Activated T-cell treated with anti-CD3 and anti-CD28 coated beads, Interleukin-2, amount 50 U/mL, for 72 hours (primary cell): ENCODE measurements at regions not wholly inside any gene's neighbourhood (a gene's known extent, or its start where the extent isn't known, plus 50 kb on each side); places are given as distances from the start of the nearest gene placed in this dataset.
"Not testable (repeated sequence)": the region's sequence is repeated elsewhere in the genome, so short reads cannot be mapped to it uniquely, and the experiment has no call there.

Source experiments
- ATAC-seq, 2 donors: fragments of 150-1000 bp; cut with Tn5 transposase; replicated peaks in 1 of 2; 2 replicates each; pipeline ENCODE4 v1.10.0; 2021; ENCODE audit warnings: moderate library complexity in 2 of 2, mild to moderate bottlenecking in 1 of 2
- DNase-seq, 2 donors: peaks; one replicate each; pipeline ENCODE4 v3.0.0; 2021 to 2022; ENCODE audit warnings: mixed read lengths in 1 of 2
- H3K27ac Mint-ChIP-seq: one replicate; pipeline ENCODE4 v1.8.0; 2022; ENCODE audit warnings: mild to moderate bottlenecking, moderate library complexity, mixed read lengths
- H3K27me3 Mint-ChIP-seq: one replicate; pipeline ENCODE4 v1.8.0; 2022; ENCODE audit warnings: low read depth, mixed read lengths
- H3K36me3 Mint-ChIP-seq, 2 donors: one replicate each; pipeline ENCODE4 v1.8.0; 2022; ENCODE audit warnings: mixed read lengths in 2 of 2, mild to moderate bottlenecking in 1 of 2; ENCODE audit not compliant: insufficient read depth in 2 of 2
- H3K4me1 Mint-ChIP-seq: one replicate; pipeline ENCODE4 v1.8.0; 2022; ENCODE audit warnings: low read depth, mixed read lengths
- H3K4me3 Mint-ChIP-seq, 2 donors: one replicate each; pipeline ENCODE4 v1.8.0; 2022; ENCODE audit warnings: mild to moderate bottlenecking in 2 of 2, mixed read lengths in 2 of 2, moderate library complexity in 2 of 2
- H3K9me3 Mint-ChIP-seq, 2 donors: one replicate each; pipeline ENCODE4 v1.8.0; 2022; ENCODE audit warnings: mixed read lengths in 2 of 2

DNA sequence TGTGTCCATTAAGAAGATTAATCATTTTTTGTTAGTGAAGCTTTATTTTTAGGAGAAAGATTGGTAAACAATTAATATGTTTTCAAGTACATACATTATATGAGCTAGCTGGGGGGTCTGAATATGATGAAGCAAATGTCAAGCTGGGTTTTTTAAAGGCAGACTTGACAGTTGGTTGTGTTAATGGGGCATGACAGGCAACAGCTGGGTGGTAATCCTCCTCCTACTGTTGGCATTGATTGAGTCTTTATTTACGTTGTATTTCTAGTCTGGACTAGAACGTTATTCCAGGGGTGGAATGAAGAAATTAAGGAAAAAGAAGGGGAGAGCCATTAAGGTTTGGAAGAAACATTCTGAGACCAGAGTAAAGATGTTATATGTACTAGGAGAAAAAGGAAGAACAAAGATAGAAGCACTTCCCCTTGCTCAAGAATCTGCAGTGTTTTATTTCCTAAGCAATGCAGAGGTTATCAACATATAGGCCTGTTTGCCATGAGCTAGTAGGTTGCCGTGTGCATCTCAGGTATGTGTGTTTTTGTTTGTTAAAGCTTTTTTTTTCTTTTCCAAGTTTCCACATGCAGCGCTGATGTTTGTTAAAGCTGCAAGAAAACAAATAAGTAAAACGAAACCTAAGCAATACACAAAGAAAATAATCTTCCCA, 95.4 kb upstream of the SEC22B start:
- ATAC-seq, H3K4me3 Mint-ChIP-seq, H3K27ac Mint-ChIP-seq, H3K27me3 Mint-ChIP-seq, H3K36me3 Mint-ChIP-seq, DNase-seq, H3K4me1 Mint-ChIP-seq, H3K9me3 Mint-ChIP-seq: not testable (repeated sequence)

DNA sequence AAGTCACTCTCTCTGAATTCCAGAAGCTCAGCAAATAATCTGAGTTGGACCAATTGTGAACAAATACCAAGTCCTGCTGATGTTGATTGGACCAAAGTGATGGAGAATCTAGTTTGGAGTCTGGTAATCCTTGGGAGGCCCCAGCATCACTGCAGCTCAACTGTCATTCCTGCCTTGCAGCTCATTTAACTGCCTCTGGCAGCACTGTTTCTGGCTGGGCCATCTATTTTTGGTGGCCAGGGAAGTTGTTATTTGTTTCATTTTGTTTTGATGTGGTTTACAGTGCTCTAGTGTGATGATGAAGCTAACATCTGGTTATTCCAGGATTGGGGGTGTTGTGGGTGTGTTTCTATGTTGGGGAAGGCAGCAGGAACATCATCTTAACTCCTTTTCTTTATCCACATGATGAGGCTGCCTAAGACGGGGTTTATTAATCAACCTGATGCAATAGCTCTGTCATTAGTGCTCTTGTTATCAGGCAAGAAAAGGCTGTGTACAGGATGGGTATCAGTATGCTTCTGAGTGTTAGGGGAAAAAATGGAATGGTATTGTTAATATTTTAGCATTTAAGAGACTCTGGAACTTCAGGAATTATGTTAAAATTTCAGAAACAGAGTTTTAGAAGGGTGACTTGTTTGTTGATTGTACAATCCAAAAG, 91.7 kb upstream of the SEC22B start:
- not testable (repeated sequence) for H3K27ac Mint-ChIP-seq, ATAC-seq, H3K9me3 Mint-ChIP-seq, H3K4me3 Mint-ChIP-seq, H3K36me3 Mint-ChIP-seq, H3K27me3 Mint-ChIP-seq, DNase-seq, H3K4me1 Mint-ChIP-seq

DNA sequence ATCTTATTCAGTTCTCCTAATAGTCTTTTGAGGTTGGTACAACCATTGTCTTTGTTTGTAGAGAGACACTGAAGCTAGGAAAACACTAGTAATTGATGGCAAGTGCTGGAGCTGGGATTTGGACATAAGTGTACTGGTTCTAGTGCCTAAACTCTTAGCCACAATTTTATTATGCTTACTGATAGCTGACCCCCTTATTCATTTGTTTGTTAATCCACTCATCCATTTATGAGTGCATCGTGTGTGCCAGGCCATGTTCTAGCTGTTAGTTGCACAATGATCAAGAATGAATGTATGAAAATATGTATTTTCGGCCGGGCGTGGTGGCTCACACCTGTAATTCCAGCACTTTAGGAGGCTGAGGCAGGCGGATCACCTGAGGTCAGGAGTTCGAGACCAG, 88.2 kb upstream of the SEC22B start:
- ATAC-seq, DNase-seq, H3K27ac Mint-ChIP-seq, H3K9me3 Mint-ChIP-seq, H3K27me3 Mint-ChIP-seq, H3K4me1 Mint-ChIP-seq, H3K36me3 Mint-ChIP-seq, H3K4me3 Mint-ChIP-seq: not testable (repeated sequence)

DNA sequence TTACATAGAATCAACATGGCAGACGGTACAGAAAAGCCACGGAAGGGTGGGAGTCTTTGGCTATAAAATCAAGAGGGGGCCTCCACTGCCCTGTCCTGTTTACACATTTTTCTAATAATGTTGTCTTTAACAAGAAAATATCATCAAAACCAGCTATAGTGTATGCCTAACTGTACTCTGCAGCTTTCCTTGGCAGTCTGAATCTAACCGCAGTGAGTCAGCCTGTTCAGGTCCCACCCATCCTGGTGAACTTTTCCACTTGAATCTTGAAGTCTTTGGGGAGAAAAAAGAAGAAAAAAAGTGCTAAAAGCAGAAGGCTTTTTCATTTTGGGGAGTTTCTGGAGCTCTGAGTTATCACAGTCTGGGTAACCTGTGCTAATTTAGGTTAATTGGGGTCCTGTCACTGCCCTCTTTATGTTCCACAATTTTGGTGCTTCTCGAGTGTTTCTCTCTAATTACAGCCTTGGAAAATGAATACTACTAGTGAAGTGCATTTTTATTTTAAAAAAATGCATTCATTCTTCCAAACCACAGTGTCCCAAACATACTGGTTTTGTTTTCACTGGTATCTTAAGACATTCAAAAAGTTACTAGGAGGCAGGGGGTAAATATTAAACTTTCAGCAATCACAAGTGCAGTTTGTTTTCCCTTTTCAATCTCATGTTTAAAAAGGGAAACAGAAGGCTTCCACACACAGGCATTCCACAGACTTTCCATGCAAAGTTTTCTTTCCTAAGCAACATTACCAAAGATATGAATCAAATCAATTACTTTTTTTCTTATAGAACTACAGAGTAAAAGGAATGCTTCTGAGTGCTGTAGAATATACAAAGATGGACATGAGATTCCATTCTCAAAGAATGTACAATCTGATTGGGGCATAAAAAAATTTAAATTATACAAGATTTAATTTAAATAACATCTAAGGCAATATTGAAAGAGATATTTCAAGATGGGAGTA, 86.8 kb upstream of the SEC22B start:
- H3K4me3 Mint-ChIP-seq, H3K27ac Mint-ChIP-seq, ATAC-seq, H3K9me3 Mint-ChIP-seq, DNase-seq, H3K4me1 Mint-ChIP-seq, H3K36me3 Mint-ChIP-seq, H3K27me3 Mint-ChIP-seq: not testable (repeated sequence)

DNA sequence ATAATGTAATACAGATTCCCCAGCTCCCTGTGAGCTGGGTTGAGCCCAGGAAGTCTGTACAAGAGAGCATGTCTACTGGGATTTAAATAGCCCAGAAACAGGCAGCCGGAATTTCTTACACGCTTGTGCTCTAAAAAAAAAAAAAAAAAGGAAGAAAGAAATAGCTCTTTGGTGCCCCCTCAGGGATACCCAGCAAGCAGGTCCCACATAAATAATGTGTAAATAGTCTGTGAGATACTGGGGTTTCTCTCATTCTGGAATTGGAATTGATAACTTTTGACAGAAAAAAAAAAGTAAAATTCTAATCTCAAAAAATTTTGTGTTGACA, 81.4 kb upstream of the SEC22B start:
- H3K27me3 Mint-ChIP-seq, H3K36me3 Mint-ChIP-seq, H3K4me3 Mint-ChIP-seq, H3K9me3 Mint-ChIP-seq, H3K4me1 Mint-ChIP-seq, DNase-seq, H3K27ac Mint-ChIP-seq: not testable (repeated sequence)
- ATAC-seq: peak in 1 of 2 donors; percentile 8

DNA sequence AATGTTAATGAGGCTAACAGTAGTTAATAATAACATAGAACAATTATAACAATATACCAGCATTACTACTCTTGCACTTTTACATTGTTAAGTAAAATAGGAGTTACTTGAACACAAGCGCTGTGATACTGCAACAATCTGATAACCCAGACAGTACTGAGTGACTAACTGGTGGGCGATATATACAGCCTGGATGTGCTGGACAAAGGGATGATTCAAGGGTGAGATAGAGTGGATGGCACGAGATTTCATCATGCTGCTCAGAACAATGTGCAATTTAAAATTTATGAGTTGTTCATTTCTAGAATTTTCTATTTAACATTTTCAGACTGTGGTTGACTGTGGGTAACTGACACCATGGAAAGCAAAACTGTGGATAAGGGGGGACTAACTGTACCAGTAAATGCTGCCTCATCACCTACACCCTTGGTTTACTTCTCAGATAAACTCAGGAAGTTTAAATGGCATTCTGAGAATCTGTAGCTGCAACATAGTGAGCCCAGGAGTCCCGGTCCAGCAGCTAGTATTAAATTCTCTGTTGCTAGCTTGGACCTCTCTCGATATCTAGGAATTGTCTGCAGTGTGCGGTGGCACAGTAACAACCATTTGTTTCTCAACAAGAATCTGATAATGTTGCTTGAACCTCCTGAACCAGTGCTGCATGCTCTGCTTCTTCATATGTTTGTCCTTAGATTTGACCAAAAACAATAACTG, 80.9 kb upstream of the SEC22B start:
- not testable (repeated sequence) for H3K4me1 Mint-ChIP-seq, H3K9me3 Mint-ChIP-seq, H3K27ac Mint-ChIP-seq, H3K4me3 Mint-ChIP-seq, DNase-seq, H3K36me3 Mint-ChIP-seq, H3K27me3 Mint-ChIP-seq
- ATAC-seq: peak; percentile 98

DNA sequence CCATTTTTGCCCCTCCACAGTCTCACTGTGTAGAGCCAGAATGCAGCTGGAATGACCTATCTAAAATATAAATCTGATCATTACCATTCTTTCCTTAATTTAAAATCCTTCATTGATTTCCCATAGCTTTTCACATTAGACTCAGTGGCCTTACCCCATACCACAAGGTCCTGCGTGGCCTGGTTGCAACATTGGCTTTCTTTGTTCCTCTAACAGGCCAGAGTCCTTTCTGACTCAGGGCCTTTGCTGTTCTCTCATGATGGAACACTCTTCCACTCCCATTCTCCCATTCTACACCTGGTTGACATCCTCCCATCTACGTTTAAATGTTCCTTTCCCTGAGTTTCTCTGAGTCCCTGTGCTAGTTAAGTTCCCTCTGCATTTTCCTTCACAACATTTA, 74.4 kb upstream of the SEC22B start:
- H3K9me3 Mint-ChIP-seq, H3K4me3 Mint-ChIP-seq, H3K27ac Mint-ChIP-seq, ATAC-seq, DNase-seq, H3K36me3 Mint-ChIP-seq, H3K27me3 Mint-ChIP-seq, H3K4me1 Mint-ChIP-seq: not testable (repeated sequence)

DNA sequence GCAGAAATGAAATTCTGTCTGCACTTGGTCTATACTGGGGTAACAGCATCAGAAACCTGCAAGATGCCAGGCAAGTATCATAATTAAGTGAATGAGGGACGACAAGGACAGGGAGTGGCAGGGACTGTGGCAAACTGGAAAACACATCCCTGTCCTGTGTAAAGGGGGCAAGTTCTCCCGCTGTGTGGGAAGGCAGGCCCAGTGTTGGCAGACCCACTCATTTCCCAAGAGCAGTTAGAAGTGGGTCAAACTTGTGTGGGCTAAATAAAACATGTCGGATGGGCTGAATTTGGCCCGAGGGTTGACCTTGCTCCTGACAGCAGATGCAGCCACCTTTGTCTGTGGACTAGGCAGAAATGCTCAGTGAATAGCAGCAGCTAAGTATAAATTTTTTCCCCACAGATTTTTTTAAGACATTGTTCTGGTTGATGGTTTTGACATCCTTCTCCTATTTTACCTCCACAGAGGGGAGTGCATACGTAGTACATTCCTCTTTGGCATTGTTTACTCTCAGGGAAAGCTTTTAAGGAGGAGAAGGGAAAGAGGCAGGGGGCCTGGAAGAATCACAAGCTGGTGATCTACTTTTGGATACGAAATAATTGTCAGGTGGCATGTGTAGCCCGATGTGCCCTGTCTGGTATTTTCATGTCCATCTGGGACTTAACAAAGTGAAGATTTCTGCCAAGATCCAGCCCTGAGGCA, 72.6 kb upstream of the SEC22B start:
- DNase-seq, H3K9me3 Mint-ChIP-seq, H3K4me1 Mint-ChIP-seq, ATAC-seq, H3K4me3 Mint-ChIP-seq, H3K27ac Mint-ChIP-seq, H3K27me3 Mint-ChIP-seq, H3K36me3 Mint-ChIP-seq: not testable (repeated sequence)

DNA sequence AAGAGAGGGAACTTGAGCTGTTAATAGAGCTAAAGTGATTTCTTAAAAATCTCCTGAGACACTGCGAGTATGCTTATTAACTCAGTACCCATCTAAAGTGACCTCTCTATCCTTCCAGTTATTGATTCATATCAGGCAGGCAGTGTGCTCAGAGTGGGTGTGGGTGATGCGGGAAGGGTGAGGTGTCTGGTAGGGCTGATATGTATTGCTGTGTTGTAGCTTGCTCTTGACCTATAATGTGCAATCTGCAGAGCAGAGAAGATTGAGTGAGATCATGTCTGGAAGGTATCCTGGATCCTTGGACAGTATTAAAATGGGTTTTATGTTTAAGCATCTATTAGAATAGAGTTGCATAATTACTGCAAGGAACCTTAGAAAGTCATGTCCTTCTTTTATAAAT, 71.9 kb upstream of the SEC22B start:
- H3K9me3 Mint-ChIP-seq, H3K36me3 Mint-ChIP-seq, H3K4me1 Mint-ChIP-seq, DNase-seq, H3K27ac Mint-ChIP-seq, H3K4me3 Mint-ChIP-seq, H3K27me3 Mint-ChIP-seq: not testable (repeated sequence)
- ATAC-seq: peak in 1 of 2 donors; percentile 36

DNA sequence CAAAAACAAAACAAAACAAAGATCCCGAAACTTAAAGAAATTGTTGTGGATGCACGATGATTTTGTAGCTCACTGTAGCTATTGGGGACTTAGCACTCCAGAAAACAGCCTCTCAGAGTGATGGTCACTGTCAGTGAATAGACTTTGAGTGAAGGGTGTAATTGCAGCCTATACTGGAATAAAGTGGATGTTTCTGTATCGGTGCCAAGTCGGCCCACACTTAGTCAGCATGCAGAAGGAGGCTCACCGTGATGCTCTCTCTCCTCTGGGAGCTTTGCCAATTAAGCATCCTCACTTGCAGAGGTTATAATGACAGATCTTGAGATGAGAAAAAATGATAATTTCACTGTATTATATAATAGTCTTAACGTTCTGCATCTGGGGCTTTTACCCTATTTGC, 67.5 kb upstream of the SEC22B start:
- ATAC-seq, H3K27ac Mint-ChIP-seq, H3K4me1 Mint-ChIP-seq, H3K4me3 Mint-ChIP-seq, DNase-seq, H3K9me3 Mint-ChIP-seq, H3K36me3 Mint-ChIP-seq, H3K27me3 Mint-ChIP-seq: not testable (repeated sequence)

DNA sequence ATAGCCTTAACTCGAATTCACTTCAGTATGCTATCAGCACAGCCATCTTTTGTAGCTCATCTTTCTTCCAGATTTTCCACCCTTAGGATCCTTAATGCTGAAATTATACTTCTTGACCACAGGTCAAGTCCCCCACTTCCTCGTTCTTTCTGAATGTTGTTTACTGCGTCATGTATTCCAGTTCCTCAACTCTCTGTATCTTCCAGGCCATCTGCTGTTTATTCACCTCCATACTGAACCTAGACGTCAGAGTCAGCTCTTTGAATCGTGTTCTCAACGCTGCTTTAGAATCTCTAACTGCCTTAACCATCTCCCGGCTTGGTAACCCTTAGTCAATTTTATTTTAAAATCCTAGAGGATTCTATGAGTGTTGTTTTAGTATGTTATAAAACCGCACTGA, 66.3 kb upstream of the SEC22B start:
- DNase-seq, H3K4me1 Mint-ChIP-seq, H3K36me3 Mint-ChIP-seq, H3K27ac Mint-ChIP-seq, ATAC-seq, H3K9me3 Mint-ChIP-seq, H3K4me3 Mint-ChIP-seq, H3K27me3 Mint-ChIP-seq: not testable (repeated sequence)

DNA sequence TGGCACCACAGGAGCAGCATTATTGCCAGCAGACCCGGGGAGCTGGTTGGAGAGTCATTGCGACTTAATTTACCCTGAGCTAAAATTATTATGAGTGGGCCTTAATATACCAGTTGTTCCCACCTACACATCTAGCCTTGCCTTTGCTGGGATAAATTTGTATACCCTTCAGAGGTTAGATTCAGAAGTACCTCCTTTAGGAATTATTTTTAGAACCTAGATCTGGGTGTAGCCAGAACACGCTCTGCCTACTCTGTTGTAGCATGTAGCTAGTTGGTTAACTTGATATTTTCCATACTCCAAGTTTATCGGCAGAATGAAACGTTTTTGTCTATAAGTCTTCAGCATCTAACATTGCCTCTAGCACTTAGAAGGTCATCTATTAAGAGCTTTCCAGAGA, 65.5 kb upstream of the SEC22B start:
- not testable (repeated sequence) for H3K4me3 Mint-ChIP-seq, H3K36me3 Mint-ChIP-seq, ATAC-seq, H3K9me3 Mint-ChIP-seq, H3K4me1 Mint-ChIP-seq, DNase-seq, H3K27me3 Mint-ChIP-seq, H3K27ac Mint-ChIP-seq
